GM18951 (cell line): ENCODE measurements at regions not wholly inside any gene's neighbourhood (a gene's known extent, or its start where the extent isn't known, plus 50 kb on each side); places are given as distances from the start of the nearest gene placed in this dataset.

ENCODE experiments used
- POLR2A ChIP-seq: IDR thresholded peaks from 4 replicates; pipeline ENCODE4 v1.6.1; 2011; ENCODE audit warnings: mild to moderate bottlenecking; ENCODE audit not compliant: insufficient read length, insufficient read depth; ENCODE audit errors: extremely low read depth
- in situ Hi-C: fragments of 300-500 bp; cut with MboI; formaldehyde crosslinking; loops from one replicate; pipeline ENCODE4 v1.12.0; 2022; ENCODE audit warnings: low sequenced_read_pairs, mixed read lengths, inconsistent platforms; ENCODE audit not compliant: unreplicated experiment

DNA sequence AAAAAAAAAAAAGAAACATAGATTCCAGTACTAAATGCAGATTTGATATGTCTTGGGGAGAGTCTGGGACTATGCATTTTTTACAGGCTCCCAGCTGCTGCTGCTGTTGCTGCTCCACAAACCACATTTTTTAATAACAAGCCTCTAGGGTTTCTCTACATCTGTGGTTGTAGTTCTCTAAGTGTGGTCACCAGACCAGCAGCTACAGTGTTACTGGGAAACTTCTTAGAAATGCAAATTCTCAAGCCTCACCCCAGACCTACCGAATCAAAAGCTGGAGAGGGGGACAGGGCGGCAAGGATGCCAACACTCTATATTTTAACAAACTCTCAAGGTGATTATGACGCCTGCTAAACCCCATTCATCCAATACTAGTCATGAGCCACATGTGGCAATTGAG, 293.4 kb upstream of the PTGER4 start:
- no peak for TF ChIP-seq POLR2A
- in situ Hi-C loops, result no loop called here

DNA sequence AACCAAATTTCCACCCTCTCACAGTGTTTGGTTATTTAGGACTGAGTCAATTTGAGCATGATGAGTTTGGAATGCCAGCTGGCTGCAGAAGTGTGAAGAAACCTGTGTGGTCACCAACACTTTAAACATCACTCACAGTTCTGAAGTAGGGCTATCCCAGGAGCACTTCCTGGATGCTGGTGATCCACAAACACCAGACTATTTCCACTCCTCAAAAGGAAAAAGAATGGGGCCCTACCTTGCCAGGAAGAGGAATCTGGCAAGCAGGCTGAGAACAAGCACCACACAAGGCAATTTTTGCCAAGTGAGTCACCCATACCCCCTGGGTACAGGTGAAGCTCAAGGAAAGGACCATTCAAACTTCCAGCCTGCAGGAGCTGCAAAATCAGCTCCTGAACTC, 294.2 kb upstream of the PTGER4 start:
- in situ Hi-C loops, result no loop called here
- no peak for TF ChIP-seq POLR2A

DNA sequence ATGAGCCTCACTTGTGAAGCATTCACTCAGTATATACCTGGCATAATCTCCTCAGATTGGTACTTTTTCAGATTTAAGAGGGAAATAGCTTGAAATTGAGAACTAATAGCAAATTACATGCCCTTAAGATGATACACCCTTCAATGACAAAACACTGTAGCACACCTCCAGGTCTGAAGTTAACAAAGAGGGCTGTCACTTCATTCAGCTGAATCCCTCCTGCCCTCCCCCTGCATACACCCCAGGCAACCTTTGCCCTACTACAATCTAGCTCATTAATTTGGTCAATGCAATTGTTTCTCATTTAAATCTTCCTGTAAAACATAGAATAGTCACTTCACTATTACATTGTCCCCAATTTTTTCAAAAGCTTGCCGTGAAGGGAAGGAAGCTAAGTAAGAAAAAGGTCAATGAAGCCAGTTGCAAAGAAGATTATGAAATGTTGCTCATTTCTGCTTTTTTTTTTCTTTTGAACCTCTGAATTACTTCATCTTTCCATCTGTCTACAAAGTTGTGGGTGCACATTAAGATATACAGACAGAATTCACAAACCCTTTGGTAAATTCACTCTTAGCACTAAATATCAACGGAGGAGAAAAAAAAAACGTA, 294.8 kb upstream of the PTGER4 start:
- TF ChIP-seq POLR2A, result no peak
- in situ Hi-C loops, result no loop called here

DNA sequence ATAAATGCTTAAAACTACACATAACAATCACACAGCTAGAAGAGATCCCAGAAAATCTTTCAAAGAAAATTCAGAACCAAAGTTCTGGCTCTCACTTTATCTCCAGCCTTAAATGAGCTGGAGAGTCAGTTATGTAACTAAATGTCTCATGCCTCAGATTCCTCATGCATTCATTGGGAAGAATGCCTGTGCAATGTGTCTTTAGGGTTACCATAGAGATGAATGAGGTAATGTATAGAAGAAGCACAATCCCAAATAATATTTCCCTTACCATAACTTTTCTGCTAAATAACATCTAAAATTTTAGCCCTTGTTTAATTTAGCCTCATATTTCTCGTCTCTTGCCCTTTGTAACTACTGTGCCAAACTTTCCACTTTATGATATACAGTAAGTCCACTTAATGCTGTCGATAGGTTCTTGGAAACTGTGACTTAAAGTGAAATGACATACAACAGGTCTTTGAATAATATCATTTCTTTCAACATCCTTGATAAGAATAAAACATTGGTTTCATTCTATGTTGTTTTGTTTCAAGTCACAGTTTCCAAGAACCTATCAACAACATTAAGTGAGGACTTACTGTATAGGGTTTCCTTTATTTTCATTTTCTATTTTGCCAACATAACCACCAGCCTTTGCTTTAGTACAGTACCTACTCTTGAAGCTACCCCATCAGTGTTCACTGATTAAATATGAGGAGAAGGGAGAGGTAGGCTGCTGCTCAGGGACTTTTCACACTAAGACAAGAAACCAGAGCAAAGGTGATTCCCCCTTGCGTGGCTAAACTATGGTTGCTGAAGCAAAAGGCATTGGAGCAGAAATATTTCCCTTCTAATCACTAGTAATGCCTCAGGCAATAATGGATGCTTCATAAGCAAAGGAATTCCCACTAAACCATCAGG, 295.7 kb upstream of the PTGER4 start:
- TF ChIP-seq POLR2A, result no peak
- in situ Hi-C loops, result no loop called here

DNA sequence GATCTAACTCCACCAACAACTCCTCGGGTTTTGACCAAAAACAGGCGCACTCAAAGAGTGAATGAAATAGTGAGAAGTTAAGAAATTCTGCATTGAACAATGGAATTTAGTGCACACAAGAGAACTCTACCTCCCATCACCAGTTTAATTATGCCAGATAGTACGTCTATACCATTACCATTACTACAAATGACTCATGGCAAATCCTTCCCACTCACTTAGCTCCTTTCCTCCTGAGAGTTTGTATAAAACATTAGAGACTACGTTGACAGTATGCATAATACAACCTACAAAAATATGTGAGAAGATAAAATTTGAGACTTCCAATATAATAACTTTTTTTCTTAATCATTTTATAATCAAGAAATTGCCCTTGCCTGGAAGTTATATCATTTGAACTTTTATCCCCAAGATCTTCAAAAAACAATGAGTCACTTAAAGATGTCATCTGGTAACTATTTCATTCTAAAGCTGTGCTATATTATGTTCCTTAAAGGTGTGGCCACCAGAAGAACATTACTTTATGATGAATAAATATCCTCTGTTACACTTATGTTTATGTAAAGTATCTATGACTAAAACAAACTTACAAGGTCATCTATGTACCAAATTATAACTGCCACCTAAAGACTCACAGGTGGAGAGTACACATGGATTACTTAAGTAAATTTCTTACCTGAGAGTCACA, 297.9 kb upstream of the PTGER4 start:
- in situ Hi-C loops, result no loop called here

DNA sequence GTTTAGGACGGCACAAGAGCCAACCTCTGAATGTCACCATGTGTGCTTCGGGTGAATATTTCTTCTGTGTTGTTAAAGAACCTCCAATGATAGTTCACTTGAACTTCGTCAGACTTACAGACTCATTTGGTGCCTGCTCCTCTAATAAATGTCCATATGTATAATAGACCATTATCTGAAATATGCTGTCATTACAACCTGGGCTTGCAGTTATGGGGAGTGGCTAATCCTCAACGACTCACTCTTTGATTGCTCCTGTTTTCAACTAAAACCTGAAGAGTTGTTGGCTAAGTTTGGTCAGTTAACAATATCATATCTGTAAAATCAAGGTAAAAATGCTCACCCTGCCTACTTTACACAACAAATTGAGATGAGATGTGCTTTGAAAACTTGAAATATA, 298.7 kb upstream of the PTGER4 start:
- TF ChIP-seq POLR2A, result no peak
- in situ Hi-C loops, result no loop called here

More for the DNA sequence above, 297.9 kb upstream of the PTGER4 start:
- no peak for TF ChIP-seq POLR2A

DNA sequence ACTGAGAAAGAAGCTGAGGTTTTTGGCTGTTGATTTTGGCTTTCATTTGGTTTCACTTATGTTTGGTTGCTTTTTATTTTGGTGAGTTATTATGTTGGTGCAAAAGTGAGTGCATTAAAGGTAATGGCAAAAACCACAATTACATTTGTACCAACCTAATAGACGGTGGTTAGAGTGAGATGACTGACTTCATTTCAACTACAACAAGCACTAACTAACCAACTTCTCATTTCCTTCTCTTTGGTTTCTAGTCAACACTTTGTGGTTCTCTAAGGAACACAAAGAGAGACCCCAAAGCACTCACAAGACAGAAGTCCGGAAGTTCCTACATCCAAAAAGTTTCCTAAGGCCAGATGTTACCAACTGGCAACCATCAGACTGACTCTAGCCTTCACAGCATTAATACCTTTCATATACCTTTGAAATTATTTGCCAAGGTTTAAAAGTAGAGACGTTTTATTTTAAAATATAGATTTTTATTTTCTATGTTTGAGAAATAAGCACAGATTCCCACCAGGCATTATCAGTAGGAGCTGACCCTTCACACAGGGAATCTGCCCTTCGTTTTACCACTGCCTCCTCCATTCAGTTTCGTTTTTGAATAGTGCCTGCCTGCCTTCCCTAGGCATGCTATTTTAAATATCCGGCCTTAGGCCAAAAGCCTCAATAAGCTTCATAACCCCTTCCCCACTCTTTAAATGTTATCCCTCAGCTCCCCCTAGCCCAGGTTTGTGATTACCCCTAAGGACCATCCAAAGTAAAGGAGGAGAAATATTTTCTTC, 301.1 kb upstream of the PTGER4 start:
- in situ Hi-C loops, result no loop called here
- no peak for TF ChIP-seq POLR2A

DNA sequence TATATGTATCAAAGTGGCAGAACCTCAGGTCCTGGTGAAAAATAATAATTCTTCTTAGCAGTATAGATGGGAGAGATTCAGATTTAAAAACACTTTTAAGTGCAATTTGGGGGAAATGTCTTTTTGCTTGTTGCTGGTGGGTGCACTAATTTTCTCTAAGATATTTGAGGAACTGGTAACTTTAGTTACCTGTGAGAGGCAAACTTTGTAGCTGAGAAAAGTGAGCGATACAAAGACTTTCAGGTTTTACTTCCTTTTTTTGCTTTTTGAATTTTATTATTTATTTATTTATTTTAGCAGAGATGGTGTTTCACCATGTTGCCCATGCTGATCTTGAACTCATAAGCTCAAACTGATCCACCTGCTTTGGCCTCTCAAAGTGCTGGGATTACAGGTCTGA, 303.1 kb upstream of the PTGER4 start:
- in situ Hi-C loops, result no loop called here
- no peak for TF ChIP-seq POLR2A

DNA sequence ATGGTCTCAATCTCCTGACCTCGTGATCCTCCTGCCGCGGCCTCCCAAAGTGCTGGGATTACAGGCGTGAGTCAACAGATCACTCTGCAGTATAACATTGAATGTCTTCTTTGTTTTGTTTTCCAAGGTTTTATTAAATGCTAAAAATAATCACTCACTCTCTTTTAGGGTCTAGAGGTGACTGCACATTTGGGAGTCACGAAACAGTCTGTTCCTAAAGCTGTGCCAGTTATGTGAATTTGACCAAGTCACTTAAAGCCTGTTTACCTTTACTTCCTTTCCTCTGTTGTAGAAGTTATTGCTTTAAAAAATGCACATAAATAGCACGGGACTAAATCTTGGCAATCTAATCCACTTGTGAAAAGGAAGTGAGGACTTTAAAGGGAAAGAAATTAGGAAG, 304.9 kb upstream of the PTGER4 start:
- in situ Hi-C loops, result no loop called here
- TF ChIP-seq POLR2A, result no peak

DNA sequence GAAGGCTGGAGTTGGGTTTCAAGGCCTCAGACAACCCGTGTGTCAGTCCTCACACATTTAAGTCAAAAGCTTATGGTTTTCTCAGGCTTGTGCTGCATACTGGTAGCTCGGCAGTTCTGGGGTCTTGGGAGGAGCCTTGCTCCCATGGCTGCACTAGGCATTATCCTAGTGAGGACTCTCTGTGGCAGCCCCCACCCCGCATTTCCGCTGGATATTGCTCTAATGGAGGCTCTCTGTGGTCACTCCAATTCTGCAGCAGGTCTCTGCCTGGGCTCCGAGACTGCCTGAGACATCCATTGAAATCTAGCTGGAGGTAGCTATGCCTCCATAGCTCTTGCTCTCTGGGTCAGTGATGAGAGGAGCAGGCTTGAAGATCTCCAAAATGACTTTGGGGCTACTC, 311.5 kb upstream of the PTGER4 start:
- no peak for TF ChIP-seq POLR2A
- in situ Hi-C loops, result no loop called here

DNA sequence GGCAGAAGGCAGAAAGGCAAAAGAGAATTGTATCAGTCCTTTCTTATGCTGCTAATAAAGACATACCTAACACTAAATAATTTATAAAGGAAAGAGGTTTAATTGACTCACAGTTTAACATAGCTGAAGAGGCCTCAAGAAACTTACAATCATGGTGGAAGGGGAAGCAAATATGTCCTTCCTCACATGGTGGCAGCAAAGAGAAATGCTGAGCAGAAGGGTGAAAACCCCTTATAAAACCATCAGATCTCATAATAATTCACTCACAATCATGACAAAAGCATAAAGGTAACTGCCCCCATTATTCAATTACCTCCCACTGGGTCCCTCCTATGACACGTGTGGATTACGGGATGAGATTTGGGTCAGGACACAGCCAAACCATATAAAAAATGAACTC, 312.5 kb upstream of the PTGER4 start:
- in situ Hi-C loops, result no loop called here
- TF ChIP-seq POLR2A, result no peak

DNA sequence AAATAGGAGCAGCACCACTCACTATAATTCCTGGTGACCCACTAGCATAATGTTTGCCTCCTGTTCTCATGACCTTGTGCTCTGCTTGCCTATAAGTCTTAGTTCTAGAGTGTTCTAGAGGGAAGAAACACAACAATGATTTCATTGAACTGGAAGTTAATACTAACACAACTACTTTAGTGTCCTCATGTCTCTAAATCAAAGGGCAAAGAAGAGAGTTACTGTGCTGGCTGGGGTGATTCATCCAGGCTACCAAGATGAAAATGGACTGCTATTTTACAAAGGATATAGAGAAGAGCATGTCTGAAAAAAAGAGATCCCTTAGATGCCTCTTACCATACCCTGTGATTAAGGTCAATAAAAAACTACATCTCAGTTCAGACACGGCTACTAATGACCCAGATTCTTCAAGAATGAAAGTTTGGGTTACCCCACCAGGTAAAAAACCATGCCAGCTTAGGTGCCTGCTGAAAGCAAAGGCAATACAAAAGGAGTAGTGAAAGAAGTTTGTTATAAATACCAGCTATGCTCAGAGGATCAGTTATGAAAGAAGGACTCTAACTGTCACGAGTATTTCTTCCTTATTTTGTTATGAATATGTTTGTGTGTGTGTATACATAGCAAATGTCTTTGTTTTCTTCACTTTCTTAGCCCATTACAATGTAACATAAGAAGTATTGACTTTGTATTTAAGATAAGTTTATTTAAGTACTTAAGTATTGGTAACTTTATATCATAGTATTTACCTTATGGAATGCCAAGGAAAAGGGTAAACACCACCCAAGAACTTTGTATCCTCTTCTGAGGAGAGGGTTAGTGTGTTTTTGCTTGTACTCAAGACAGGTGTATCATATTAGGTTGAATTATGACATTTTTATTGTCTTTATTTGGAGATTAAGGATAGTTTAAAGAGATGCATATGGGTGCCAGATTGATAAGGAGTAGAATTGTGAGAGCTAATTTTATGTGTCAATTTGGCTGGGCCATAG, 314.1 kb upstream of the PTGER4 start:
- in situ Hi-C loops, result no loop called here
- TF ChIP-seq POLR2A, result no peak

DNA sequence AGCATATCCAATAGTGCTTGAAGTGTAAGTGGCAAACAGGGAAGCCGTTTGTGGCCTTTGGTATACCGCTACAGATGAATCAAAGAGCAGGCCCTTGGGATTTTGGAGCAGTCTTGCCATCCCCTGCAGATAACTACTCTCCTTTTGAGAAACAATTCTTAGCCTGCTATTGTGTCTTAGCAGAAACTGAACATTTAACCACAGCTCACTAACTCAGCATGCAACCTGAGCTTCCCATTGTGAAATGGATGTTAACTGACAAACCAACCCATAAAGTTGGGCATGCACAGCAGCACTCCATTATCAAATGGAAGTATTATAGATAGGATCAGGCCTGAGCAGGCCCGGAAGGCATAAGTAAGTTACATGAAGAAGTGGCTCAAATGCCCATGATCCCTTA, 315.3 kb upstream of the PTGER4 start:
- in situ Hi-C loops, result no loop called here
- TF ChIP-seq POLR2A, result no peak
